ENCODE measurements at regions not wholly inside any gene's neighbourhood (a gene's known extent, or its start where the extent isn't known, plus 50 kb on each side); places are given as distances from the start of the nearest gene placed in this dataset.

- Histone ChIP-seq H2AFZ (ENCODE audit: low read depth, low read length) (no peak overlapping the region), H3K4me3 (ENCODE audit: low read length) (no peak overlapping the region), H3K9me3 (ENCODE audit: low read length) (no peaks in the 10 kb centered on the region), H3K9ac (ENCODE audit: low read length) (no peak overlapping the region), H3K27ac (ENCODE audit: low read length) (peak overlapping the region; percentile 62), H3K4me2 (ENCODE audit: low read length) (no peak overlapping the region), H3K36me3 (ENCODE audit: insufficient read depth, low read length) (no peaks in the 10 kb centered on the region), H3K27me3 (ENCODE audit: insufficient read depth, low read depth, low read length) (no peaks in the 10 kb centered on the region), H4K20me1 (ENCODE audit: insufficient read depth) (no peaks in the 10 kb centered on the region), H3K79me2 (replicated peaks; ENCODE audit: insufficient read depth, low read length) (no peaks in the 10 kb centered on the region), H3K9me2 (ENCODE audit: insufficient read depth, low read length) (no peaks in the 10 kb centered on the region), H3F3A (ENCODE audit: insufficient read depth, low read length, poor library complexity, severe bottlenecking) (no peaks in the 10 kb centered on the region)
- no peak for TF ChIP-seq CTCF (IDR thresholded peaks at IDR 0.05; ENCODE audit: poor library complexity, severe bottlenecking)
- TF ChIP-seq EP300 (conservative IDR thresholded peaks at IDR 0.05; ENCODE audit: poor library complexity, severe bottlenecking), result peak; percentile 66
- TF ChIP-seq TAF1 (IDR thresholded peaks at IDR 0.05; ENCODE audit: low read depth), result no peak
- TF ChIP-seq RAD21 (conservative IDR thresholded peaks at IDR 0.05), result no peak
- no peak for TF ChIP-seq SMC3 (conservative IDR thresholded peaks at IDR 0.05; ENCODE audit: poor library complexity)
- TF ChIP-seq POLR2AphosphoS5 (IDR thresholded peaks at IDR 0.05), result peak; percentile 67
- TF ChIP-seq EZH2 (IDR thresholded peaks at IDR 0.05; ENCODE audit: borderline replicate concordance, insufficient read depth, low read length, poor library complexity, severe bottlenecking), result no peak
- peak; percentile 15 for TF ChIP-seq MXI1 (conservative IDR thresholded peaks at IDR 0.05; ENCODE audit: poor library complexity, severe bottlenecking)
- TF ChIP-seq REST (IDR thresholded peaks at IDR 0.05; ENCODE audit: borderline replicate concordance), result peak; percentile 99
Measured at GRCh38 chr11:128188346-128189004, 398.9 kb downstream of the ETS1 start.

GRCh38 chr11:128187835-128188234 lies 399.5 kb downstream of the ETS1 start:
- Histone ChIP-seq H3K9me3 (ENCODE audit: low read length) (no peaks in the 10 kb centered on the region), H3K9me2 (ENCODE audit: insufficient read depth, low read length) (no peaks in the 10 kb centered on the region), H4K20me1 (ENCODE audit: insufficient read depth) (no peaks in the 10 kb centered on the region), H3K36me3 (ENCODE audit: insufficient read depth, low read length) (no peaks in the 10 kb centered on the region), H3F3A (ENCODE audit: insufficient read depth, low read length, poor library complexity, severe bottlenecking) (no peaks in the 10 kb centered on the region), H3K27ac (ENCODE audit: low read length) (peak overlapping the region; percentile 62), H3K9ac (ENCODE audit: low read length) (no peak overlapping the region), H3K79me2 (replicated peaks; ENCODE audit: insufficient read depth, low read length) (no peaks in the 10 kb centered on the region), H3K4me2 (ENCODE audit: low read length) (no peak overlapping the region), H3K27me3 (ENCODE audit: insufficient read depth, low read depth, low read length) (no peaks in the 10 kb centered on the region), H2AFZ (ENCODE audit: low read depth, low read length) (no peak overlapping the region), H3K4me3 (ENCODE audit: low read length) (no peak overlapping the region)
- TF ChIP-seq MXI1 (conservative IDR thresholded peaks at IDR 0.05; ENCODE audit: poor library complexity, severe bottlenecking) (no peak), POLR2AphosphoS5 (IDR thresholded peaks at IDR 0.05) (peak; percentile 34), CTCF (IDR thresholded peaks at IDR 0.05; ENCODE audit: poor library complexity, severe bottlenecking) (no peak), EZH2 (IDR thresholded peaks at IDR 0.05; ENCODE audit: borderline replicate concordance, insufficient read depth, low read length, poor library complexity, severe bottlenecking) (no peak), TAF1 (IDR thresholded peaks at IDR 0.05; ENCODE audit: low read depth) (no peak), RAD21 (conservative IDR thresholded peaks at IDR 0.05) (no peak)
